Liver (tissue), 7 donors: ENCODE measurements at regions not wholly inside any gene's neighbourhood (a gene's known extent, or its start where the extent isn't known, plus 50 kb on each side); places are given as distances from the start of the nearest gene placed in this dataset.
"Not testable (repeated sequence)": the region's sequence is repeated elsewhere in the genome, so short reads cannot be mapped to it uniquely, and the experiment has no call there.

Experiments
- DNase-seq: peaks from one replicate; pipeline ENCODE4 v3.0.0-alpha.2; 2017; ENCODE audit warnings: low spot score
- H3K27ac ChIP-seq, 2 donors: one replicate each; pipeline ENCODE4 v1.7.0; 2013; ENCODE audit warnings: inconsistent platforms in 2 of 2, low read length in 2 of 2, control low read depth in 1 of 2, low read depth in 1 of 2, mild to moderate bottlenecking in 1 of 2
- H3K27me3 ChIP-seq, 4 donors: one replicate each; pipeline versions ENCODE4 v1.6.1 to v1.7.0; 2013; ENCODE audit warnings: low read length in 3 of 4, inconsistent platforms in 1 of 4, mild to moderate bottlenecking in 1 of 4, moderate library complexity in 1 of 4; ENCODE audit not compliant: control insufficient read depth in 4 of 4, insufficient read depth in 4 of 4
- H3K36me3 ChIP-seq, 4 donors: one replicate each; pipeline versions ENCODE4 v1.6.1 to v1.7.0; 2013; ENCODE audit warnings: low read length in 3 of 4, mild to moderate bottlenecking in 3 of 4, low read depth in 1 of 4, moderate library complexity in 1 of 4; ENCODE audit not compliant: control insufficient read depth in 4 of 4, insufficient read depth in 3 of 4
- H3K4me1 ChIP-seq, 4 donors: one replicate each; pipeline versions ENCODE4 v1.6.1 to v1.7.0; 2013; ENCODE audit warnings: low read length in 3 of 4, mild to moderate bottlenecking in 3 of 4, moderate library complexity in 1 of 4; ENCODE audit not compliant: control insufficient read depth in 4 of 4, insufficient read depth in 4 of 4
- H3K4me3 ChIP-seq, 3 donors: one replicate each; pipeline versions ENCODE4 v1.6.1 to v1.7.0; 2013; ENCODE audit warnings: low read length in 3 of 3, control low read depth in 1 of 3, low read depth in 1 of 3, mild to moderate bottlenecking in 1 of 3
- H3K9ac ChIP-seq, 2 donors: one replicate each; pipeline ENCODE4 v1.7.0; 2013; ENCODE audit warnings: low read length in 2 of 2, mild to moderate bottlenecking in 2 of 2, moderate library complexity in 2 of 2, control low read depth in 1 of 2, low read depth in 1 of 2
- H3K9me3 ChIP-seq, 4 donors: one replicate each; pipeline versions ENCODE4 v1.6.1 to v1.7.0; 2013; ENCODE audit warnings: low read length in 3 of 4; ENCODE audit not compliant: control insufficient read depth in 4 of 4
- EGR1 ChIP-seq, 2 donors: IDR thresholded peaks; 2 replicates each; pipeline ENCODE4 v1.6.1; 2016 to 2018; ENCODE audit warnings: antibody characterized with exemption in 2 of 2, low read depth in 2 of 2
- GABPA ChIP-seq, 2 donors: IDR thresholded peaks in 1 of 2; conservative IDR thresholded peaks in 1 of 2; 2 replicates each; pipeline ENCODE4 v1.6.1; 2016; ENCODE audit warnings: antibody characterized with exemption in 2 of 2, mild to moderate bottlenecking in 1 of 2, moderate library complexity in 1 of 2
- HNF4A ChIP-seq, 2 donors: conservative IDR thresholded peaks; 2 replicates each; pipeline ENCODE4 v1.6.1; 2016; ENCODE audit warnings: antibody characterized with exemption in 2 of 2, mild to moderate bottlenecking in 2 of 2
- HNF4G ChIP-seq: IDR thresholded peaks from 2 replicates; pipeline ENCODE4 v1.6.1; 2016; ENCODE audit warnings: antibody characterized with exemption
- WGBS: extraction: QIAGEN DNeasy Blood & Tissue Kit; methylation state at CpG from one replicate; pipeline ENCODE4 v1.1.7; 2013; 5-methylcytosine and 5-hydroxymethylcytosine counted together
- donor health status: healthy.
- donor health status: healthy.
- donor health status: healthy.
- donor health status: healthy.

GRCh38 chr15:24150542-24150941 lies 463.4 kb upstream of the NDN start:
- no peak for DNase-seq
- Histone ChIP-seq H3K27me3 (no peaks in the 10 kb centered on the region), H3K9me3 (no peaks in the 10 kb centered on the region), H3K36me3 (no peaks in the 10 kb centered on the region), H3K9ac (no peak overlapping the region), H3K27ac (no peak overlapping the region), H3K4me3 (no peak overlapping the region), H3K4me1 (no peaks in the 10 kb centered on the region)
- 78% methylated on average over 2 of the region's 2 CpGs for WGBS
- no peak for TF ChIP-seq EGR1 (IDR thresholded peaks at IDR 0.05; ENCODE audit: low read depth in 2 of 2)
- TF ChIP-seq HNF4A (conservative IDR thresholded peaks at IDR 0.05): no peak
- TF ChIP-seq HNF4G: no peak
- TF ChIP-seq GABPA (IDR thresholded peaks at IDR 0.05 in 1 of 2, conservative IDR thresholded peaks at IDR 0.05 in 1 of 2): no peak

- H3K4me3 ChIP-seq, DNase-seq, H3K36me3 ChIP-seq, H3K27me3 ChIP-seq, H3K27ac ChIP-seq, H3K9ac ChIP-seq, H3K9me3 ChIP-seq, H3K4me1 ChIP-seq: not testable (repeated sequence)
- 56% methylated on average over 1 of the region's 1 CpG for WGBS
These were observed 471.2 kb upstream of the NDN start for GRCh38 chr15:24158306-24158705.

- H3K4me3 ChIP-seq, H3K9me3 ChIP-seq, H3K27ac ChIP-seq, H3K9ac ChIP-seq, H3K27me3 ChIP-seq, H3K36me3 ChIP-seq, H3K4me1 ChIP-seq, DNase-seq: not testable (repeated sequence)
- WGBS: 79% methylated on average over 3 of the region's 3 CpGs
These were observed 478.4 kb upstream of the NDN start for GRCh38 chr15:24165512-24165911.

GRCh38 chr15:24202297-24202696 lies 473.3 kb upstream of the NPAP1 start:
- H3K9me3 ChIP-seq, H3K9ac ChIP-seq, H3K27me3 ChIP-seq, H3K4me1 ChIP-seq, H3K36me3 ChIP-seq, DNase-seq, H3K4me3 ChIP-seq, H3K27ac ChIP-seq: not testable (repeated sequence)
- 60% methylated on average over 2 of the region's 2 CpGs for WGBS

- H3K36me3 ChIP-seq, H3K4me3 ChIP-seq, DNase-seq, H3K27me3 ChIP-seq, H3K9ac ChIP-seq, H3K9me3 ChIP-seq, H3K4me1 ChIP-seq, H3K27ac ChIP-seq: not testable (repeated sequence)
- 65% methylated on average over 6 of the region's 6 CpGs for WGBS
These were observed 463.7 kb upstream of the NPAP1 start for GRCh38 chr15:24211742-24212476.
